Stimulated activated memory B cell treated with anti-CD40 and anti-IgM and Interleukin-4, amounts not matched to agents 10 μg/mL and 1 μg/mL and 100 μg/mL, for 72 hours (primary cell): ENCODE measurements at regions not wholly inside any gene's neighbourhood (a gene's known extent, or its start where the extent isn't known, plus 50 kb on each side); places are given as distances from the start of the nearest gene placed in this dataset.

Experiments
- ATAC-seq: fragments of 150-1000 bp; cut with Tn5 transposase; 2 replicates; pipeline ENCODE4 v1.10.0; 2021
- H3K27ac Mint-ChIP-seq: one replicate; pipeline ENCODE4 v1.8.0; 2022; ENCODE audit warnings: mild to moderate bottlenecking, mixed read lengths
- H3K27me3 Mint-ChIP-seq: one replicate; pipeline ENCODE4 v1.8.0; 2022; ENCODE audit warnings: mixed read lengths
- H3K36me3 Mint-ChIP-seq: one replicate; pipeline ENCODE4 v1.8.0; 2022; ENCODE audit warnings: mixed read lengths
- H3K4me1 Mint-ChIP-seq: one replicate; pipeline ENCODE4 v1.8.0; 2022; ENCODE audit warnings: mixed read lengths
- H3K4me3 Mint-ChIP-seq: one replicate; pipeline ENCODE4 v1.8.0; 2022; ENCODE audit warnings: mild to moderate bottlenecking, moderate library complexity, mixed read lengths
- H3K9me3 Mint-ChIP-seq: one replicate; pipeline ENCODE4 v1.8.0; 2022; ENCODE audit warnings: mixed read lengths

DNA sequence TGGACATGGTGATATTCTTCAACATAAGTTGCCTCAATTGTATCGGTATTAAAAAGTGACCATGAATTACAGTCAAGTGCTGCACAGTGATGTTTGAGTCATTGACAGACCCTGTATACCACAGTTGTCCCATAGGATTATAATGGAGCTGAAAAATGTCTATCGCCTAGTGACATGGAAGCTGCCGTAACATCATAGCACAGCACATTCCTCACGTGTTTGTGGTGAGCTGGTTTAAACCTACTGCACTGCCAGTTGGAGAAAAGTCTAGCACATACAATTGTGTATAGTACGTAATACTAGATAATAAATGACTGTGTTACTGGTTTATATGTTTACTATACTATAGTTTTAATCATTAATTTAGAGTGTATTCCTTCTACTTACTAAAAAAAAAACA is 150.2 kb downstream of the CDH26 start:
- no peaks in the 10 kb centered on the region for H3K9me3 Mint-ChIP-seq
- no peak for ATAC-seq
- H3K4me3 Mint-ChIP-seq, result no peak overlapping the region

DNA sequence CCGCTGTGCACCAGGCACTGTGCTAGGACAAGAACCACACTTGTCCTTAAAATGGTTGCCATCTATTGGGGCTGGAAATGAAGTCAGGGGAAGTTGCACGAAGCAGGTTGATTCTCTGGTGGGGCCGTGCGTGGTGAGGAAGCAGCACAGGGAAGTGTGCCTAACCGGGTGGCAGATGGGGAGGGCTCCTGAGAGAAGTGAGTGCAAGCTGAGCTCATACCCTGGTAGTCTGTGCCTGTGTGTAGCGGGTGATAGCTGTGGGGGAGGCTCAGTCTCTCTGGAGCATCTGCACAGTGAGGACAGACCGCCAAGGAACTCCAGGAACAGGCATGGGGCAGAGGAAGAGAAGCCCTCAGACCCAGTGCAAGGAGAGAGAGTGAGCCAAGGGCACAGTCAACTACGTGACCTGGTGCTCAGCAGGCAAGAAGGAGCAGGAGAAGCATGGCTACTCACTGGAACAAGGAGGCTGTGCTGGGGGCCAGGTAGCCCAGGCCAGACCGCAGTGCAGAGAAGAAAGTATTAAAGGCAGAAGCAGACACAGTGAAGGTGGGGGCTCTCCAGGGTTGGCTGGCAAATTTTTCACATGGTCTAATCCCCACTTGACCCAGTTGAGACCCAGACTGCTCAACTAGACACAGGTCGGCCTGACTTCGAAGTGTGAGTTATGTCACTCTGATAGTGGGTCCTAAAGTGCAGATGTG is 155.0 kb downstream of the CDH26 start:
- no peak overlapping the region for H3K27ac Mint-ChIP-seq
- peaks cover 5% of the 10 kb centered on the region for H3K4me1 Mint-ChIP-seq
- no peak overlapping the region for H3K4me3 Mint-ChIP-seq
- H3K9me3 Mint-ChIP-seq, result no peaks in the 10 kb centered on the region
- peaks cover 10% of the 10 kb centered on the region for H3K27me3 Mint-ChIP-seq
- peak; percentile 25 for ATAC-seq
- no peaks in the 10 kb centered on the region for H3K36me3 Mint-ChIP-seq

More for the DNA sequence above, 150.2 kb downstream of the CDH26 start:
- Mint-ChIP-seq H3K27me3 (peaks cover 13% of the 10 kb centered on the region), H3K27ac (no peak overlapping the region), H3K4me1 (no peaks in the 10 kb centered on the region), H3K36me3 (no peaks in the 10 kb centered on the region)

DNA sequence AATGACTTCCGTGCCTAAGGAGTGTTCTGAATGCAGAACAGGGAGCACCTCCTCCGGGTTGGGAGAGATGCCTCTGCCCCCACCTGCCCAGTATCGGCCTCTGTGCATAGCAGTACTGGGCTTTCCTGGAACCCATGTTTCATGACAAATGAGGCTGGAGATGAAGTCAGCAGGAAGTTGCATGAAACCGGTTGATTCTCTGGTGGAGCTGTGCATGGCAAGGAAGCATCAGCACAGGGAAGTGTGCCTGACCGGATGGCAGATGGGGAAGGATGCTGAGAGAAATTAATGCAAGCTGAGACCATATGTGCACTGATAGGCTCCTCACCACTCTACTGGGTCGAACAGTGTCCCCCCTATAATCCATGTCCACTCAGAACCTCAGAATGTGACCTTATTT is 155.5 kb downstream of the CDH26 start:
- Mint-ChIP-seq H3K4me3 (no peak overlapping the region), H3K9me3 (no peaks in the 10 kb centered on the region), H3K27me3 (peaks cover 16% of the 10 kb centered on the region), H3K27ac (no peak overlapping the region), H3K36me3 (no peaks in the 10 kb centered on the region), H3K4me1 (peaks cover 5% of the 10 kb centered on the region)
- ATAC-seq, result no peak

DNA sequence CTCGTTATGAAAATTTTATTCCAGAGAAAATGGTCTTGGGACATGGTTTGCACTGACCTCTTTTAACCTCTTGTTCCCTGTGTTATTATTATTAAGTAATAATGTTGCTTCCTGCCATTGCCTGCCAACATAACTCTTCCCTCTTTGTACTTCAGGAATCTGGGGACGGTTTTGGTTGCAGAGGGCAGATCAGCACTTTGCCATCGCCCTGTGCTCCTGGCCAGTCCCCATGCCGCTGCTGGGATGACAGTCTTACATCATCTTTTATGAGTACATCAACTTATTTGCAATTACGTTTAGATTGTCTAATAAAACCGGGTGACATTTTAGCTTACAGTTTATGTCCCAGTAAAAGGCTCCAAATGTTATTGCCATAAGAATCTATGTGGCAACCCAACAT is 157.2 kb downstream of the CDH26 start:
- Mint-ChIP-seq H3K27ac (no peak overlapping the region), H3K4me1 (peaks cover 5% of the 10 kb centered on the region), H3K4me3 (no peak overlapping the region), H3K36me3 (no peaks in the 10 kb centered on the region), H3K9me3 (no peaks in the 10 kb centered on the region), H3K27me3 (peaks cover 26% of the 10 kb centered on the region)
- ATAC-seq, result no peak

DNA sequence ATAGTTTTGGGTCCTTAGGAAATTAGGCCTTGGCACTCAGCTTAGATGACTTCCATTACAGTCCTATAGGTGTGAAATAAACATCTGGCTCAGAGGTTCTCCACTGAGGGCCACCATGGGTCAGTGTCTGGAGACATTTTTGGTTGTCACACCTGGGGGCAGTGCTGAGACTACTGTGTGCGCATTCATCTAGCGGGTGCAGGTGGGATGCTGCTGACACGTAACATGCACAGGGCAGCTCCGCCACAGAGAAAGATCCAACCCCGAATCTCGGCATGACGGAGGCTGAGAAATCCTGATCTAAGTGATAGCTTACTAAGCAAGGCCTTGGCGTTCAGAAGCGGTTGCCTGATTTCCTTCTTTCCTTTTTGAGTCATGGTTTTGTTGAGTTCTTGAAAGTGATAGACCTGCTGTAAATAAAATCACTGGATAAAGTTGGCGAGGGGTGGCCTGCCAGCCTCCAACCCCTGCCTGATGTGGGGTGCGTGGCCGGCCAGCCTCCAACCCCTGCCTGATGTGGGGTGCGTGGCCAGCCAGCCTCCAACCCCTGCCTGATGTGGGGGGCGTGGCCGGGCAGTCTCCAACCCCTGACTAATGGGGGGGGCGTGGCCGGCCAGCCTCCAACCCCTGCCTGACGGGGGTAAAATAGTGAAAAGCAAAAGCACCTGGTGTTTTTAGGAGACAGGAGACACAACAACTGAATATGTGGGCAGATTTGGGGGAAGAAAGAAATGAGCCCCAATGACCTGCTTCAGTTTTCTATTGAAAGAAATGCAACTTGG is 158.1 kb downstream of the CDH26 start:
- Mint-ChIP-seq H3K27ac (no peak overlapping the region), H3K27me3 (peaks cover 26% of the 10 kb centered on the region), H3K36me3 (no peaks in the 10 kb centered on the region), H3K4me3 (no peak overlapping the region), H3K9me3 (no peaks in the 10 kb centered on the region), H3K4me1 (peaks cover 5% of the 10 kb centered on the region)
- peak; percentile 59 for ATAC-seq

DNA sequence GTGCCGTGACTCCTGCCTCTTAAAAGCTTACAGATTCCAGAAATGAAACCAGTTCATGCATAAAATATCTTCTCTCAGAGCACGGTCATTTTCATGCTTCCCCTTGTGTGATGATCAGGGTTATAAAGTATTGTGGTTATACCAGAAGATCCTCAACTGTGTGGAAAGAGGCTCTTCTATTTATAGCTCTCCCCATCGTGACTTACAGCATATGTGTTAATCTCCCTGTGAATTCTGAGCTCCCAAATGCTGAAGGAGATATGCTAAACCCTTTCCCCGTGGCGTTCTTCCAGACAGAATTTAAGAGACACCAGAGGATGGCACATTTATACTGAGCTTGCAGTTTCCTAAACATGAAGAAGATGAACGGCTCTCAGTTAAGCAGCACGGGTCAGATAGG is 158.8 kb downstream of the CDH26 start:
- Mint-ChIP-seq H3K4me1 (peaks cover 5% of the 10 kb centered on the region), H3K36me3 (no peaks in the 10 kb centered on the region), H3K27ac (no peak overlapping the region), H3K27me3 (peaks cover 26% of the 10 kb centered on the region), H3K9me3 (no peaks in the 10 kb centered on the region), H3K4me3 (no peak overlapping the region)
- ATAC-seq, result no peak

DNA sequence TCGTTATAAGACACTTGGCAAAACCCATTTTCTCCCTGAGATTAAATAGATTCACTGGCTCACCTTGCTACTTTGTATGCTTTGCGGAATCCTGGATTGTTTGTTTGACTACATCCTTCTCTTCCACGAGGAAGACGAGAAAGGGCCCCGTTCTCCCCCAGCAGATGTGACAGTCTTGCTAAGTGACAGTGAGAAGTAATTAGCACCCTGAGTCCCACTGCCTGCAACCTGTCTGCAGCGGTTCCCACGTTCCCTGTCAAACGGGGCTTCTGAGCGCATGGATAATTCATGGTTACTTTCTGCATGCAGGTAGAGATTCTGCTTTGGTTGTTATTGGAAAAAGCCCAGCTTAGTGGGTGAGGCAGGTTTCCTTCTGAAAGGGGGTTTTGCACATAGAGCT is 163.7 kb downstream of the CDH26 start:
- Mint-ChIP-seq H3K27me3 (peaks cover 25% of the 10 kb centered on the region), H3K9me3 (no peaks in the 10 kb centered on the region), H3K36me3 (no peaks in the 10 kb centered on the region), H3K4me1 (peaks cover 5% of the 10 kb centered on the region), H3K4me3 (no peak overlapping the region), H3K27ac (no peak overlapping the region)
- no peak for ATAC-seq

DNA sequence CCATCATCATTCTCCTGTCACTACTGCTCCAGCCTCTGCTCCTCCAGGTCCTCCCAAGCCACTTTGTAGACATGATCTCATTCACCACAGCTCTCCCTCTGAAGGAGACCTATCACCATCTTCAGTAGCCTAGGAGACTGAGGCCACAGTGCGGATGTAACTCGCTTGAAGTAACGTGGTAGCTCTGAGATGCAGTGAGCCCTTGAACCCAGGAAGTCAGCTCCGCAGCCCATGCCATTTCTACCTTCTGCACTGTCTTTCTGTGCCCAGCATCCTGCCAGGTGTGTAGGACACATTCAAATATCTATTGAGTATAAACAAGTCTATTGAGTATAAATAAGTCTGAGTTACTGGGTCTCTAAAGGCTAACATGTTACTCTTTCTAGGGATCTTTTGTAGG is 164.4 kb downstream of the CDH26 start:
- H3K36me3 Mint-ChIP-seq, result no peaks in the 10 kb centered on the region
- H3K4me3 Mint-ChIP-seq, result no peak overlapping the region
- ATAC-seq, result no peak
- H3K4me1 Mint-ChIP-seq, result no peaks in the 10 kb centered on the region
- H3K27me3 Mint-ChIP-seq, result peaks cover 25% of the 10 kb centered on the region
- H3K27ac Mint-ChIP-seq, result no peak overlapping the region
- no peaks in the 10 kb centered on the region for H3K9me3 Mint-ChIP-seq

DNA sequence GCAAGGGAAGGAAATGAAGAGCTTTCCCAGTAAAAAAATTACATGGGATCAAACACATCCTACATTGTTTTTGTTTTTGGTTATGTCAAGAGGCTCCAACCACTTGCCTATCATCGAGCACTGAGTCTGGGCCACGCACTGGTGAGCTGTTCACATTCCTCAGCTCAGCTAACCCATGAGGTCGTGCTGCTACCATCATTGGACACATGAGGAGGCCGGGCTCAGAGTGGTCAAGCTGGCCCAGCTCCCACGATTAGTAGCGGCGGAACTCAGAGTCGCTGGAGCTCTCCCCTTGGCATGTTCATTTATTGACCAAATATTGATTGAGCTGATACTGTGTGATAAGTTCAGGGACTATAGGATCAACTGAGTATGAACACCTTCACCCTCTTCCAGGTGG is 164.9 kb downstream of the CDH26 start:
- peaks cover 24% of the 10 kb centered on the region for H3K27me3 Mint-ChIP-seq
- ATAC-seq, result no peak

DNA sequence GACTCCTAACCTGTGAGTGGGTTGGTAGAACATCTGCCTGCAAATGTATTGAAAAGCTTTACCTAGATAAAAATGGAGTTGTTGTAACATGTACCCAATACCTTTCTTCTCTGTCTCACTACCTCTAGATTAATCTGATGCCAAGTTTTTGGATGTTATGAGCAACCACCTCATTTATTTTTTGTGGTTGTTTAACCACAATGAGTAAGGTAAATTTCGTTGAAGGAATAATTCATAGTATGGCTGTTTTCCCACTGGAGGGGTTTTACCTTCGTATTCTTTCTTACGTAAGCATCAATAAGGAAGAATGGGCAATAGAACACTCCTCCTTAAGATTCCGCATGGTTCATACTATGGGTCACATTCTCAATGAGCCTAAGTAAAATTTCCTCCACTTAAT is 165.4 kb downstream of the CDH26 start:
- H3K27ac Mint-ChIP-seq, result no peak overlapping the region
- no peak overlapping the region for H3K4me3 Mint-ChIP-seq
- no peaks in the 10 kb centered on the region for H3K36me3 Mint-ChIP-seq
- H3K4me1 Mint-ChIP-seq, result no peaks in the 10 kb centered on the region
- H3K27me3 Mint-ChIP-seq, result peaks cover 19% of the 10 kb centered on the region
- no peaks in the 10 kb centered on the region for H3K9me3 Mint-ChIP-seq
- no peak for ATAC-seq

More for the DNA sequence above, 164.9 kb downstream of the CDH26 start:
- no peaks in the 10 kb centered on the region for H3K9me3 Mint-ChIP-seq
- H3K4me3 Mint-ChIP-seq, result no peak overlapping the region
- no peaks in the 10 kb centered on the region for H3K4me1 Mint-ChIP-seq
- H3K36me3 Mint-ChIP-seq, result no peaks in the 10 kb centered on the region
- H3K27ac Mint-ChIP-seq, result no peak overlapping the region

DNA sequence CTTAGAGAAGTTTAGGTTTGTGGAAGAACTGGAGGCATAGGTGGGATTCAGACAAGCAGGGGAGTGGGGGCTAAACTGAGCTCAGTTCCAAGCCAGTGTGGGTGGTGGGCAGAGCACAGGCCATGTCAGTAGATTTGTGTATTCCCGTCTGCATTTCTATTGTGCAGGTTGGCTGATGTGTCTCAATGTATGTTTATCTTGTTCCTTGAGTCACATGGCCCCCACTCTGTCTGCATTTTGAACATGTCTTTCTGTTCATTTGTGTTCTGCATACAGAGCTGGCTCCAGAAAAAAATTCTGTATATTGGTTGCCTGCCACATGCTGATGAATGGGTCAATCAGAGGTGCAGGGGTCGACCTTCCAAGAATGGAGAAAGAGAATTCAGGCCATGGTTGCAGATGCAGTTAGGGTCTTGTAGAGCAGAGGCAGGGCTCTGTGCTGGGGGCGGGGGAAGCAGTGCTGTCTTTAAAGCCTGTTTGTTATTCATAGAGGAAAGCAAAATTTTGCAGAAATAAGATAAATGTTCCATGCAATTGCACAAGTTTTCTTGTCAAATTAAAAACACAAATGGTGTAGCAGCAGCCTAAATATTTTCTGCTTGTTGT is 166.7 kb downstream of the CDH26 start:
- no peaks in the 10 kb centered on the region for H3K36me3 Mint-ChIP-seq
- ATAC-seq, result no peak
- H3K4me3 Mint-ChIP-seq, result no peak overlapping the region
- no peak overlapping the region for H3K27ac Mint-ChIP-seq
- no peaks in the 10 kb centered on the region for H3K4me1 Mint-ChIP-seq
- H3K27me3 Mint-ChIP-seq, result peaks cover 10% of the 10 kb centered on the region
- no peaks in the 10 kb centered on the region for H3K9me3 Mint-ChIP-seq

DNA sequence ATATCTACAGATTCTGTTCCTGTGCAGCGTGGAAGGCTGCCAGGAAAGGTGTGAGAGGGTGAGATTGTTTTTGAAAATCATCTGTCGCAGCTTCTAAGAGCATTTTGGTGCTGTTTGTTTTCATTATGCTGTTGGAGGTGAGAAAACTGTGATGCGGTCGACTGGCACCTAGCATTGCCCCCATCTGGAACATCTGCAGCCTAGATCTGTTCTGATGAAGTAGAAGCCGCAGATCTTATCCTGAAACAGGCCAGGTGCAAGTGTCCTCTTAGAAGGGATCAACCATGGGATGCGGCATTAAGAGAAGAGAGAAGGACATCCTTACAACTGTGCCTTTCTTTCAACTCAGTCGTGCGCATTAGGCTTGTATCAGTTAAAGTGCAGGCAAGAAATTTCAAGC is 167.3 kb downstream of the CDH26 start:
- H3K4me3 Mint-ChIP-seq, result no peak overlapping the region
- H3K9me3 Mint-ChIP-seq, result no peaks in the 10 kb centered on the region
- H3K4me1 Mint-ChIP-seq, result no peaks in the 10 kb centered on the region
- no peaks in the 10 kb centered on the region for H3K36me3 Mint-ChIP-seq
- H3K27ac Mint-ChIP-seq, result no peak overlapping the region
- ATAC-seq, result no peak
- peaks cover 8% of the 10 kb centered on the region for H3K27me3 Mint-ChIP-seq

DNA sequence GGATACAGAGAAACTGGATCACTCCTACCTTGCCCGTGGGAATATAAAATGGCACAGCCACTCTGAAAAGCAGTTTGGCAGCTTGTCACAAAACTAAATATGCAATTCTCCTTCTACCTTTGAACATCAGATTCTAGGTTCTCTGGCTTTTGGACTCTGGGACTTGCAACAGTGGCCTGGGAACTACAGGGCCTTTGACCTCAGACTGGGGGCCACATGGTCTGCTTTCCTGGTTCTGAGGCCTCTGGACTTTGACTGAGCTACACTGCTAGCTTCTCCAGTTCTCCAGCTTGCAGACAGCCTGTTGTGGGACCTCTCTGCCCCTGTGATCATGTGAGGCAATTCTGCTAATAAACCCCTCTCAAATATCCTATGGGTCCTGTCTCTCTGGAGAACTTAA is 168.8 kb downstream of the CDH26 start:
- H3K36me3 Mint-ChIP-seq, result no peaks in the 10 kb centered on the region
- H3K27me3 Mint-ChIP-seq, result peaks cover 8% of the 10 kb centered on the region
- no peaks in the 10 kb centered on the region for H3K9me3 Mint-ChIP-seq
- no peak overlapping the region for H3K4me3 Mint-ChIP-seq
- H3K27ac Mint-ChIP-seq, result no peak overlapping the region
- no peaks in the 10 kb centered on the region for H3K4me1 Mint-ChIP-seq
- no peak for ATAC-seq

DNA sequence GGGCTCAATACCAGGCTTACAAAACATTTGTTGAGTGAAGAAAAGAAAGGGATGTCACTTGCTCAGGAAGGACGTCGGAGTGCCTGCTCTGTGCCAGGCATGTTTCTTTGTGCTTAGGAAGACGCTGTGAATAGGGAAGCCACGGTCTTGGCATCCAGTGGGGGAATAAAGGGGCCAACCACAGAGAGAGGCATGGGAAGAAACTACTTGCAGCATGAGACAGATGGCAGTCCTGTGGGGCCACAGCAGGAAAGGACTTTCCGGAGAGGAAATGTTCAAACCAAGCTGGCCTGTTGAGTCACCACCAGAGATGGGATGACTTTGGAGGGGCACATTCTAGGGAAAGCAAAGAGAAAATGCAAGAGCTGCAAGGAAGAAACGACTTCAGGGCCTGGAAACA is 173.2 kb downstream of the CDH26 start:
- peaks cover 4% of the 10 kb centered on the region for H3K9me3 Mint-ChIP-seq
- H3K27ac Mint-ChIP-seq, result no peak overlapping the region
- H3K4me1 Mint-ChIP-seq, result no peaks in the 10 kb centered on the region
- no peak overlapping the region for H3K4me3 Mint-ChIP-seq
- no peak for ATAC-seq
- H3K36me3 Mint-ChIP-seq, result no peaks in the 10 kb centered on the region
- H3K27me3 Mint-ChIP-seq, result no peaks in the 10 kb centered on the region

DNA sequence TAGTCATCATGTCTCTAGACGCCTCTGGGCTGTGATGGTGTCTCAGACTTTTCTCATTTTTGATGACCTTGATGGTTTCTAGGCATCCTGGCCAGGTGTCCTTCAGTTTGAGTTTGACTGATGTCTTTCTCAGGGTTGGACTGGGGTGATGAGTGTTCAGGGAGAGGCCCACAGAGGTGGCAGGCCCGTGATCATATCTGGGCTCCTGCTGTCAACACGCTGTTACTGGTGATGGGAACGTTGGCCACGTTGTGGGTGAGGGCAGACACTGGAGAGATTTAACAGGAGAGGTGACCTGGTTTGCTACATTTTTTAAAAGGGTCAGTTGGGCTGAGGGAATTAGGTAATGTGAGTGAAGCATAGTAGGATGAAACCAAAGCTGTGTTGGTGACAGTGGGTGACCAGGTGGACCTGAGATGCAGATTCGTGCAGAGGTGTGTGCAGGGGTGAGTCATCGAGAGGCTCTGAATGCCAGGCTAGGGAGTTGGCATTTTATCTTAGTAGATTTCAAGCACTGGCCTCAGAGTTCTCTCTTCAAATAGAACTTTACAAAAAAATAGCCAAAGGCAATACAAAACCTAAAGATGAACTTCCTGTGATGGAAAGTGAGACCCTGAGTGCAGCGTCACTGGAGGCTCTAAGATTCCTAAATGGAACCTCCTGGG is 174.1 kb downstream of the CDH26 start:
- Mint-ChIP-seq H3K36me3 (no peaks in the 10 kb centered on the region), H3K4me1 (no peaks in the 10 kb centered on the region), H3K27me3 (no peaks in the 10 kb centered on the region), H3K9me3 (peaks cover 4% of the 10 kb centered on the region), H3K4me3 (no peak overlapping the region), H3K27ac (no peak overlapping the region)
- ATAC-seq, result no peak
